GM18519 (cell line): ENCODE measurements at regions not wholly inside any gene's neighbourhood (a gene's known extent, or its start where the extent isn't known, plus 50 kb on each side); places are given as distances from the start of the nearest gene placed in this dataset.
"Not testable (repeated sequence)": the region's sequence is repeated elsewhere in the genome, so short reads cannot be mapped to it uniquely, and the experiment has no call there.

Source experiments
- ATAC-seq: cut with Tn5 transposase; IDR thresholded peaks from one replicate; pipeline ENCODE4 v1.9.1; 2021; ENCODE audit warnings: mild to moderate bottlenecking, moderate library complexity; ENCODE audit not compliant: unreplicated experiment, low FRiP score

DNA sequence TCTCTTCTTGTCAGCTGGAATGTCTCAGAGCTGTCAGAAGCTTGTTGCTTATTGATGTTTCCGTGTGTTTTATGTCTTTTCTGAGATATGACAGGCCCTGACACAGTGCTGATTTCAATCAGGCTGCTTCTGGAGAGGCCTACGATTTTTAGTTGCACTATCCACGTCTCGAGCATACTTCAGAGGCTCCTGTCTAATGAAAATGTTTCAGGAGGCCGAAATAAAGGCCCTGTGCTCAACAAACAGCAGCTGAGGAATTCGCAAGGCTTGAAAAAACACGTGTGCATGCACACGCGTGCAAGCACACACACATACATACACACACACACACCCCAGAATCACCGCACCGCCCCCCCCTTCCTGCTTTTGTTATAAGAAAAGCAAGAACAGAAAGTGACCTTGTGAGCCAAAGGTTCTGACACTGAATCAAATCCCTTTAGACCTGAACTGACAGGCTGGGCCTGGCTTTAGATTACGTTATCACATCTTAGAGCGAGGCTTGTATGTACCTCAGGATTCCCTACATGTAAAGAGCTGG lies 296.6 kb downstream of the NR2F2 start:
- ATAC-seq = no peak

DNA sequence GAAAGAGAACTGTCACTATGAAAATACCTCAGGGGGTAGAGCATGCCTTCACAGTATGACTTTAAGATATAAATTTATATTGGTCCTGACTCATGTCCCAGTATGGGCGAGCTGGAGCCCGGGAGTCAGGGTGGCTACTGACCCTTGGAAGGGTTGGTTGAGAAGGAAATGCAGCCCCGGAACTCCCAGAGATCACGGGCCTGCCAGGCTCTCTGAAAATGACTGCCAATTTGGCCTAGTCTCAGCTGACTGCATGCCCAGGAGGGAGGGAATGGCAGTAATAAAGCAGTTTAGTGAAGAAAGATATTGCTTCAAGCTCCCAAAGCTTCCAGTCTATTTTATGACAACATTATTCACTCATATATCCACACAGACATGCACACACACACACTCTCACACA lies 299.0 kb downstream of the NR2F2 start:
- ATAC-seq = no peak

DNA sequence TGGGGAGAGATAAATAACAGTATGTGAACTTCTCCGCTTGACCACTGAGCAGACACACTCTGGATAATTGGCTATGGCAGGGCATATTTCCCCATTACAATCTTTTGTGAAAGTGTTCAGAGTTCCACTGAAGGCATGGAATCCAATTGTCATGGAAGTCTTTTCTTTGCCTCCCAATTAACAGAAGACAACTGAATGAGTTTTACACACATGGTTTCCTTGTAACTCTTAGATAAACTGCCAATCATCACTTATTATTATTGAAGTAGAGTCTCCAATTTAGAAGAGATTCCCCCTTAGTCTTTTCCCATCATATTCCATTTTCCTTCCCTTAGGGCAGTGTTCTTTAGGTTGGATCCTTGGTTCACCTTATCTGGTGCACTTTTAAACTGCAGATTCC lies 308.3 kb downstream of the NR2F2 start:
- no peak for ATAC-seq

DNA sequence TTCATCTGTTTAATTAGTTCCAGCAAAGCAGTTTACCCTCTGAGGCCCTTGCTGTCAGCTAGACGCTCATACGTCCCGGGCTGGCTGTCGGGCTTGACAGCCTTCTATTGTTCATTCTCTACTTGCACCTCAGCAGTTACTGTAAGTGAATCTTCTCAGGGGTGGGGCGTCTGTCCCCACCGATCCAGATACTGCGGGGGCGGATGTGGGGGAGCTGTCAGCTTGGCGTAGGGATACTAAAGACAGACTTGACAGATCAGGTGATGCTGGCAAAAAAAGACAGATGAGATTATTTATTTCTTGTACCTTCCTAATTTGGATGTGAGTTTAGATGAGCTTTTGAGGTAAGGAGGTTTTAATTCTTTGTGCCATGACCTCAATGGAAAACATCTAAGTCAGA lies 315.3 kb downstream of the NR2F2 start:
- ATAC-seq = no peak

DNA sequence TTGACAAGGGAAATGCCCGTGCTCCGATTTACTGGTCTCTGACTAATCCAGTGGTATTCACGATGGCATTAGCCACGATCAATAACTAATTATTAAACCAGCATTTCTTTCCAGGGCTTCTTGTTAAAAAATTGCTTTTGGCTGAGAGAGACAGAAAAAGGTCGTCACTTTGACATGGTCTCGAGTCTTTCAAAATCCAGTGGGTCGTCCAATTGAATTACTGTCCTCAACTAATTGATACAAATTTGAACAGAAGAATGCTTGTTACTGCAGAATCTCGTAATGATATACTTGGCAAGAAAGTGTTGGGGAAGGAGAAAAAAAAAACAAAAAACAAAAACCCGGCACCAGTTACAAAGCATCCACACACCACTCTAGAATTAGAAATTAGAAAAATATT lies 318.4 kb downstream of the NR2F2 start:
- no peak for ATAC-seq

DNA sequence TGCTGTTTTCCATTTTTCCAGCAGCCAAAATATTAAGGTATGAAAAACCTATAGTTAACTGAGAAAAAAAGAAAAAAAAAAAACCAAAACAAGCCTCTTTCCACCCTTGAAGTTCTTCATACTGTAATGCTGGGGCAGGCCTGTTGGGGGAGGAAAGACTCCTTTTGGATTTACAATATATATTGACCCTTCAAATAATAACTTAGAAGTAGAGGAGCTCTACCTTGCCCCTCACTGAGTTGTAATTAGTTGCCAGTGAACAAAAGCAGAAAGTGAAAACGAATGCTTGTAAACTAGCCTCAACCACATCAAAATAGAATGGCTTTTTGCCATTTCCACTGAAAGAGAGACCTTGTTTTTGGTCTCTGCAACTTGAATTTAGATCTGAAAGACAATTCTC lies 326.6 kb downstream of the NR2F2 start:
- no peak for ATAC-seq

DNA sequence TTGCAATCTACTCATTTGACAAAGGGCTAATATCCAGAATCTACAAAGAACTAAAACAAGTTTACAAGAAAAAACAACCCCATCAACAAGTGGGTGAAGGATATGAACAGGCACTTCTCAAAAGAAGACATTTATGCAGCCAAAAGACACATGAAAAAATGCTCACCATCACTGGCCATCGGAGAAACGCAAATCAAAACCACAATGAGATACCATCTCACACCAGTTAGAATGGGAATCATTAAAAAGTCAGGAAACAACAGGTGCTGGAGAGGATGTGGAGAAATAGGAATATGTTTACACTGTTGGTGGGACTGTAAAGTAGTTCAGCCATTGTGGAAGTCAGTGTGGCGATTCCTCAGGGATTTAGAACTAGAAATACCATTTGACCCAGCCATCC lies 336.5 kb downstream of the NR2F2 start:
- not testable (repeated sequence) for ATAC-seq

DNA sequence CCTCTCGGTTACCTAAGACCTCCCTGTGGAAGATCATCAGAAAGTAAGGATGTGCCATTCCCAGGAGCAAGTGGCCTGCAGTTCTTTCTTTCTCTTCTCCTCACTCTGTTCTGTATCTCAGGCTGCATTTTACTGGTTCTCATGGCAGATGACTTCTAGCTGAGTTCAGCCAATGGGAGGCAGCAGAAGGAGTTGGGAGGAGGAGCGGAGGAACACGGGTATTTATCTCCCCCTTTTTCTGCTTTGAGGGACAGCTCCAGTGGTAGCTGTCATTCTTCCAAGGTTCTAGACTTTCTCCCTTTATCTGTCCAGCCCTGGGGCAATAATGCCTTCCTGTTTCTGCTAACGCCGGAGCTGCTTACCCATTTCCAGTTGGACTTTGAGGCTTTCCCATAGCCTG lies 339.9 kb downstream of the NR2F2 start:
- no peak for ATAC-seq

DNA sequence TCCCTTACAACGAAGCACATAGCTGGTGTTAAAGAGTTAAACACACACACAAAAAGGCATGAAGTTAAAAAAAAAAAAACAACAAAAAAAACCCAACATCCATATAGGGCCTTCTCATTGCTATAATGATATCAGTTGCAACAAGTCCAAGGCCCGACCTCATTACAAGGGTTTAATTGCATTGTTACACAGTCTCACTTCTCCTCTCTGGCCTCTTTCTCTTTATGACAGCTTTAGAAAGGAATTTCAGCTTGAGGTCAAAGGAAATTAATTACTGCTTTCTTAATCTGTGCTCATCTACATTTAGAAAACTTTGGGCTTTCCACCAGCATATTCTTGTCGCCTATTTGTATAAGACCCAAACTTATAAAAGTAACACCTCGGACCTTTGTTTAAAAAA lies 342.1 kb downstream of the NR2F2 start:
- ATAC-seq = no peak

DNA sequence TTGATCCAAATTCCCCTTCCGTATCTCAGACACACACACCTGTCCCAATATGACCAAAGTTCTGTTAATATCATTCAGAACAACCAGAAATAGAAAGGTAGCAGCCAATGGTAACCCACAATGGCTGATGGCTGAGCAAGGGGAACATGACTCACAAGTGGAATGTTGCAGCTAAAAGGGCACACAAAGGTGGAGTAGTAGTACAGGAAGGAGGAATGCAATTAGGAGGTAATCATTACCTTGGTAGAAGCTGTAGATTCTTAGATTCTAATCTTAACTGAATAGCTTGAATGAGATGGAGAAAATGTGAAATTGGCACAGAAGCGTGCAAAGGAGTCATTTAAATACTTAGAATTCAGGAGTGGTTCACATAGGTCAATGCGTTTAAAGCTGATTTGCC lies 347.9 kb downstream of the NR2F2 start:
- ATAC-seq = no peak

DNA sequence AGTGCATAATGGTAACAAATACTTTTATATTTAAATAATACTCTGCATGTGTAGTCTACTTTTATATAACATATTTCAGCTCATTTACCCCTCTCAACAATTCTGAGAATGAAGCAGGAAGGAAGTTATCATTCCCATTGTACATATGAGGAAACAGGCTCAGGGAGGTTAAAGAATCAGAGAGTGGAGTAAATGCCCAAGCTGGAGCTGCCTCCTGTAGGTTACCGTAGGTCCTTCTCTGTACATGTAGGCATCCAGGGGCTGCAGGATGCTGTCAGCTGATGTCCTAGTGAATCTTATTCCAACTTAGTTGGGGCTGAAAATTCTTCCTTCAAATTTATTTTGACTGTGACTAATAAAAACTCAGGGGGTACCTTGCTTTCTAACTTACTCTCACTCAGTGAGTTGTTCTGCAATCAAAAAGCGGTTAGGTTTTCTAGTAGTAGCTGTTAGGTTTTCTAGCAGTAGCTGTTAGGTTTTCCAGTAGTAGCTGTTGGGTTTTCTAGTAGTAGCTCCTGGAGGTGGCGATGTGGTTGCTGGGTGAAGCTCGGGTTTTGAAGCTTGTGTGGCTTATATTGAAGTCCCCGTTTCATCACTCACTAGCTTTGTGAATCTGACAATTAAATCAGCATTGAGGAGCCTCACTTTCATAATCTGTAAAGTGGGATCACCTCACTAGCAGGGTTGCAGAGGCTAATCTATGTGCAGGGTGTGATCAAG lies 357.0 kb downstream of the NR2F2 start:
- ATAC-seq = no peak

DNA sequence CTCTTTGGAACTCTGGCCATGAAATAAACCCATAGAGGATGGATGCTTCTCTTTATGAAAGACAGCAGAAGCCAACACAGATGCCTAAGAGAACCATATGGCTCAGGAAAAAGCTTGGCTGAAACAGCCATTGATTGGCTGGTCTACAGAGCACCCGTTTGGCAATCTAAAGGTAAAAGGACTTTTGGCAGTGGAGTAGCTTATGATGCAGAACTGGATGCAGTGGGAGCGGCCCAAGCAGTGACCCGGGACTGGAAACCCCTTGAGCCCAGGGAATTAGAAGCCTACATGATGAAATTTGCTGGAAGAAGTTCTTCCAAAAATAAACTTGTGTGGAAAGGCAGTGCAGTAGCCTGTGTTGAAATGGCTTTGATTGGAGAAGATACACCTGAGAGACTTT lies 360.2 kb downstream of the NR2F2 start:
- no peak for ATAC-seq

DNA sequence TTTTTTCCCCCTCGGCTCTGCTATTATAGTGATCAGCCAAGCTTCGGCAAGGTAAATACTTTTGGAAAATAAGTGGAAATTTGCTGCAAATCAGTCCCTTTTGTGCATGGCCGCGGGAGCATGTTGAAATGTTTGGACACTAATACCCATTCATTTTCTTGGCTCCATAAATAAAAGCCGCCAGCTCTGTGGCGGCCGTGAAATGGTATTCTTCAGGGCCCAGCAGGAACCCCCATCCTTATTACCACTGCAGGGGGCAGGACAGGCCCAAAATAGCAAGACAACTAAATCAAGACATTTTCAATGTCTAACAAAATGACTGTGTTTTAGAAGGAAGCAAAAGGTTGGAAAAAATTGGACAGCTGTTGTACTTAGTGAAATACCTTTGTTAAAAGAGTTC lies 362.3 kb downstream of the NR2F2 start:
- no peak for ATAC-seq

DNA sequence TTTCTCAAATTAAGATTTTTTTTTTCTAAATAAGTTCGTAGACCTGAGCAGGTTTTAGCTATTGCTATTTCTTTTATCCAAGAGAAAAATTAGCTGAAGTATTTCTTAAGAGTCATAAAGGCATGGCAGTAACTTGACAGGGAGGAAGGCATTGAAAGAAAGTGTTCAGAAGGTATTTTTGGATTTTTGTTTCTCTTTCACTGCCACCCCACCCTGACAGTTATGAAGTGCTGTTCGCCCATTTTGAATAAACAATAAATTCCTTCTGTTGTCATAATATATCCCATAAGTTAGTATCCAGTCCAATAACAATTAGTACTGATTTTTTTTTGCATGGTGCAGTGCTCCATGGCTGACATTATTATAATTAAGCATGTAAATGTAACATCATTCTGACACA lies 363.0 kb downstream of the NR2F2 start:
- no peak for ATAC-seq

DNA sequence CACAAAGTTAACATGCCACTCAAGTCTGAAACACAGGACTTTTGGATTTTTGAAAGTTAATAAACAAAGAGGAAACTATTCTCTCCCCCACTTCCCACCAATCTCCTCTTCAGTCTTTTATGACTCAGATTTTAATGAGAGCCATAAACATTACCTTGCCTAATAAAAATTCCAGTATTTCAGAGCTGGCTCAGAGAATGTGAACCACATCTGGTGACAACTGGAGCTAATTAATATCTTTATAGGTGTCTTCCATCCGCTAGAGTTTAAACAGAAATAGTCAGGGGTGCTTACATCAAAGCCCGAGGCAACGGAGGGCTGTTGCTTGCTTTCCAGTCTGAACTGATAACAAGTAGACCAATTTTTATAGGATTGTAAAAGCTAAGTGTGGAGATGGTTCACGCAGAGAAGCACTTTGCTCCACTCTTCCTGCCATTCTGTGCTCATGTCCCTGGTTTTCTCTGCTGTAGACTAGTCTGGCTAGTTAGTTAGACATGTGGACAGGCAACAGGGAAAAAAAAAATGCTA lies 363.6 kb downstream of the NR2F2 start:
- ATAC-seq = no peak

DNA sequence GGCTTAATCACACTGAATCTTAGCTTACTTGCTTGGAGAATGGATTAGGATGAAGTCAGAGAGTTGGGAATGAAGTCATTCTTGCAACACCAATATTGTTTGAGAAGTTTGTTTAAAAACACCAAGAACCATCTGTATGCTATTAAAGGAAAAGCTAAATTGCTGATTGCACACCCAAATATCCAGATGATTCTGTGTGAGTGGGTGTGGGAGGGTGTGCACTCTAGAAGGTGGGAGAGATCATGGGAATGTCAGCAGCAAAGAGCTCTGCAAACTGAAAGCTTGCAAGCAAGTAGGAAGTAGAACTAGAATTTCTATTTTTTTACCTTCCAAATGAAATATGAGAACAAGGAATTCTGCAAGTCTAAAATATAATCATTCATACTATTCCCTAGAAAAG lies 364.9 kb downstream of the NR2F2 start:
- no peak for ATAC-seq

DNA sequence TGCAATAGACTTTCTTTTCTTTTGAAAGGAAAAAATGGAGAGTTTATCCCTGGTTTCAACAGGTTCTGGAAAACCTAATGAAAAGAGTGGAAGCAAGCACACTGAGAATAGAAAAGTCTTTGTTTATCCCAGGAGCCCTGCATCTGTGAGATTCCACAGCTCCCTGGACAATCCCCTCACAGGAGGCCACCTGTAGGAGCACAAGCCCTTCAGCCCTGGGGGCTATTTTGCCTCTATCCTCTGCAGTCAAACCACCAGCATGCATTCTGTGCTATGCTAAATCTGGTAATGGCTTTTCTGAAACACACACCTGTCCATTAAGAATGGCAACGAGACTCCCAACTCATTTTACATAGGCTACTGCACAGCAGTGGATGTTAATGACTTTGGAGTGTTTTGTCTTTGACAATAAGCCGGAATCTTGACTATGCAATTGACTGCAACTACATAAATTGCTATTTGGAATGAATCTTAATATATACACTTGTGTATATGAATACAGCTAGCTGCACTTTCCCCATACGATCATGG lies 369.4 kb downstream of the NR2F2 start:
- ATAC-seq = no peak

DNA sequence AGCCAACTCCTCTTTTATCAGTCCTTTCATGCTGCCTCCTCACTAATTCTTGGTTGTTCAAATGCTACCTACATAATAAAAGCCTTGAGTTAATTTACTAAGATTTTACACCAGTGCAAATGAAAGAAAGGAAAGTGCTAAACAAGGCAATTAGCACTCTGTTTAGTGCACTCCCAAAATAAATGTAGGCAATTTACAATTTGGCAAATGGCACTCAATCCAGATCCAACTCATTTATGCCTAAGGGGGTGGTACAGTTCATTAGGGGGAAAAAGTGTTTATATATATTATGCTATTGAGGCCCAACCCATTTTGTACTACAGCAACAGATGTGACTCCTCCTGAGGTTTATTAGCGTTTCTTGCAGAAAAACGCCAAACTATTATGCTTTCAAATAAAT lies 370.1 kb downstream of the NR2F2 start:
- ATAC-seq = no peak

DNA sequence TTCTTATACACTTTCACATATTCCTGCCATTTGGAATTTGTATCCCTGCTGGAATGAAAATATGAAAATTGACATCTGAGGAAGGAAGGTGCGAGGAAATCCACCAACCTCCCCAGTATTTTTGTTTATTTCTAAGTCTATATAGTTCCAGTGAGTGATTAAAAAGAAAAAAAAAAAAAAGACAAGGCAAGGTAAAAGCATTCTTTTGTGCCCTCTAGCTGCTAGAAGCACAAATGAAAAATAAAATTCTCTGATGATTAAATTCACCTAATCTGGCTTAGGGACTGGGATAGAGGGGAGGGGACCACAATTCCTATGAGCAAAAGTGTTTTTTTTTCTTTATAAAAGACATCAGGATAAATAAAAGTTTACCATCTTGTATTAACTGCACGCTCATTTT lies 370.9 kb downstream of the NR2F2 start:
- no peak for ATAC-seq

DNA sequence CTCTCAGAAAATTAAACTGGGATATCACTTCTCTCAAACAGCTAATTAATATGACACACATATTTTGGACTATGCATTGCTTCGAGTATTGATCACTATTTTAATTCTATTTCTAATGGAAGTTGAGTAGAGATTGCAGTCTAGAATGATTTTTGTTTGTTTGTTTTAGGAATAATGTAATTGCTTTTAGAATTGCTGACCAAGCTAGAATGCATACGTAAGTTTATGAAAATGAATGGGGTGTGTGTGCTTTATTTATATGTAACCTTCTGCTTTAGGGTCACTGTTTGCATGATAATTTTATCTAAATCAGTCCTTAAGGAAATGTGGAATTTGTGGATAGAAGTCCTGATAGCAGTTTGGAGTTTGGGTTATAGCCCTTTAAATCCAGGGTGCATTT lies 371.4 kb downstream of the NR2F2 start:
- ATAC-seq = no peak

DNA sequence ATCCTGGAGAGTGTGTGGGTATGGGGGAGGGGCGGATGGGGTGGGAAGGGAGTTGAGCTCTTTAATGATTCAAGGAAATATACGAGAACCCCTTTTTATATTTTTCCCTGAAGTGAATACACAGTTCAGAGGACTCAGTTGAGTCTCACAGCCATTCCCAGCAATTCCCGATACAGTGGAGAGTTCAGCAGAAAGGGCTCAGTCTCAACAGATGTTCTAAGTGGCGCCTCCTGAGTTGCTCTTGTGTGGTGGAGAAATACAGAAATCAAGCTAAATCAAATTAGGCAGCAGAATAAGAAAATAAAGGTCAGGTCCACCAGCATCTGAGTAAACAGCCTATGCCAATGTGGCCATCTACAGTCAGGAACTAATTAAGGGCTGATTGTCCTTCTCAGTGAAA lies 372.1 kb downstream of the NR2F2 start:
- ATAC-seq = no peak

DNA sequence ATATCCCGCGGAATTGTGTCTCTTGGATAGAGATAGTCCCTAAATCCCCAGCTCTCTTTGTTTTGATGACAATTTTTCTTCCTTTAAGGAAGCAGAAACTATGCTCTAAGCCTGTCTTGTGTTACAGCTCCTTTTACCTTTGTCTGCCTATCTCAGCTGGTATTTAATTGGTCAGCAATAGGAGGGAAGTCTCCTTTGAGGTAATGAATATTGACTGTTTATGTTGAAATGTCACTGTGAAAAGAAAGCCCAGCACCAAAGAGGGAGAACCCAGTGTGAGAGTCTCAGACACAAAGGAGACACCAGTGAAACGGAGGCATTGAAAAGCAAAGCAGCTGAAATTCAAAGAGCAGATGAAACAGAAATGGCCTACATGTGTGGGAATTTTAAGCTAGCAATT lies 372.6 kb downstream of the NR2F2 start:
- ATAC-seq = no peak
